Activated CD4-positive, alpha-beta memory T cell treated with anti-CD3 and anti-CD28 coated beads, Interleukin-2, amount 10 ng/mL, durations not matched to agents 7 days and 5 days (primary cell): ENCODE measurements at regions not wholly inside any gene's neighbourhood (a gene's known extent, or its start where the extent isn't known, plus 50 kb on each side); places are given as distances from the start of the nearest gene placed in this dataset.

Experiments
- CTCF ChIA-PET: fragments of 350-600 bp; sonication (Branson Sonifier 250); formaldehyde crosslinking; loops from one replicate; lab custom pipeline; 2021; ENCODE audit warnings: antibody characterized with exemption, inconsistent platforms; lab: Charles Lee
- POLR2A ChIA-PET: fragments of 350-600 bp; sonication (Branson Sonifier 250); formaldehyde crosslinking; loops from one replicate; lab custom pipeline; 2021; ENCODE audit warnings: antibody characterized with exemption; lab: Charles Lee
- DNase-seq: peaks from one replicate; pipeline ENCODE4 v3.0.0-alpha.2; 2020
- H3K27ac Mint-ChIP-seq: one replicate; pipeline ENCODE4 v1.8.0; 2021; ENCODE audit warnings: mild to moderate bottlenecking, mixed read lengths
- H3K27me3 Mint-ChIP-seq: one replicate; pipeline ENCODE4 v1.8.0; 2021; ENCODE audit warnings: mixed read lengths
- H3K36me3 Mint-ChIP-seq: one replicate; pipeline ENCODE4 v1.8.0; 2021; ENCODE audit warnings: low read depth, mixed read lengths
- H3K4me1 Mint-ChIP-seq: one replicate; pipeline ENCODE4 v1.8.0; 2021; ENCODE audit warnings: mixed read lengths
- H3K4me3 Mint-ChIP-seq: one replicate; pipeline ENCODE4 v1.8.0; 2021; ENCODE audit warnings: mild to moderate bottlenecking, mixed read lengths
- H3K9me3 Mint-ChIP-seq: one replicate; pipeline ENCODE4 v1.8.0; 2021; ENCODE audit warnings: mixed read lengths

GRCh38 chr2:221318376-221319130 lies 253.6 kb downstream of the EPHA4 start:
- H3K27me3 Mint-ChIP-seq, result peaks cover 3% of the 10 kb centered on the region
- DNase-seq, result no peak
- CTCF ChIA-PET, result no interaction called here
- no peaks in the 10 kb centered on the region for H3K9me3 Mint-ChIP-seq
- no peak overlapping the region for H3K4me3 Mint-ChIP-seq
- H3K27ac Mint-ChIP-seq, result no peak overlapping the region
- POLR2A ChIA-PET, result no interaction called here
- no peaks in the 10 kb centered on the region for H3K4me1 Mint-ChIP-seq
- H3K36me3 Mint-ChIP-seq, result no peaks in the 10 kb centered on the region

DNA sequence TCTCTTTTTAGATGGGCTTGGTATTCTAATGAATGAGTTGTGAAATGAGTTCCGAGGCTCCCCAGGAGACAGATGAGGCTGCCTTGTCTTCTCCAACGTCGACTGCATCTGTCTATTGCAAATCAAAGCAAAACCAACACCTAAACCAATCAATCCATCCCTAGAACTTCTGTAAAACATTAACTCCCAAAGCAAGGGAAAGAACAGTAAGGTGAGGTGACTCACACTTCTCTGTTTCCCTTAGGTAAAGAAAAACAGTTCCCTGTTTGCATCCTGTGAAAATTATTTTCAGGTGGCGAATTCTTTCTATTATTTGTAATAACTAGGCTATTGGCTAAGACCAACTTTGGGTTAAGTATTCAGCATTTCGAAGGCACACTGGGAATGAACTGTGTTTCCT lies 249.4 kb downstream of the EPHA4 start:
- Mint-ChIP-seq H3K4me1 (no peaks in the 10 kb centered on the region), H3K36me3 (no peaks in the 10 kb centered on the region), H3K27me3 (peaks cover 3% of the 10 kb centered on the region), H3K27ac (no peak overlapping the region), H3K4me3 (no peak overlapping the region), H3K9me3 (no peaks in the 10 kb centered on the region)
- no peak for DNase-seq
- ChIA-PET POLR2A (no interaction called here), CTCF (no interaction called here)

GRCh38 chr2:221323513-221323912 lies 248.6 kb downstream of the EPHA4 start:
- CTCF ChIA-PET, result no interaction called here
- POLR2A ChIA-PET, result no interaction called here
- no peak overlapping the region for H3K4me3 Mint-ChIP-seq
- no peaks in the 10 kb centered on the region for H3K9me3 Mint-ChIP-seq
- H3K4me1 Mint-ChIP-seq, result no peaks in the 10 kb centered on the region
- H3K36me3 Mint-ChIP-seq, result no peaks in the 10 kb centered on the region
- DNase-seq, result no peak
- peaks cover 3% of the 10 kb centered on the region for H3K27me3 Mint-ChIP-seq
- no peak overlapping the region for H3K27ac Mint-ChIP-seq

- H3K36me3 Mint-ChIP-seq, result no peaks in the 10 kb centered on the region
- CTCF ChIA-PET, result no interaction called here
These were observed 241.7 kb downstream of the EPHA4 start for GRCh38 chr2:221330436-221330835.

DNA sequence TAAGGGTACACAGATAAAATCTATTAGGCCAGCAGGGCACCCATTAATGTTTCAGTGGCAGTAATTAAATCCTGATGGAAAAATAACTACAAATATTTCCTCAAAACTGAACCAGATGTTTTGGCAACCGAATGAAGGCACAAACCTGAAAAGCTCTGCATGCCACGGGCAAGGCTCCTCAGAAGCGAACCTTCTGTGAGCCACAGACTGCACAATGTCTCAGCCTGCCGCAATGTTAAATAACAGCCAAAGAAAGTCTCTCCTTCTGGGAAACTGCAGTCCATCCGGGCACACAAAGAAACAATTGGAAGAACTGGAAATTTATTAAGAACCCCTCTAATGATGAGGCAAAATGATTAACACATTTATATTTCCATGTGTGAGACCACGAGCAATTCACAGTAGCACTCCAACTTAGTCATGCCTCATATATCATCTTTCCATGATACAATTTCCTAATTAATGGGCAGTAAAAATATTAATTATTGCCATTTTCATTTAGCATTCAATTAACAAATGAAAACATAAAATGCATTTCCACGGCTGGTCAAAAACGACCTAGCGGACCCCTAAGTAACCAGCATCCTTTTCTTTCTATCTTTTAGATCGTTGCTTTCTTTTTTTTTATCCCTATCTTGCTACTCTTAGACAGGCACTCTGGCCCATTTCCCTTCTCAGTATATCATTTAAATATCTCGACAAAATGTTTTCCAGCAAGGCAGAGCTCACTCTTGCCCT lies 237.5 kb downstream of the EPHA4 start:
- CTCF ChIA-PET, result no interaction called here
- Mint-ChIP-seq H3K4me3 (no peak overlapping the region), H3K27me3 (peaks cover 3% of the 10 kb centered on the region), H3K36me3 (no peaks in the 10 kb centered on the region), H3K4me1 (no peaks in the 10 kb centered on the region), H3K27ac (no peak overlapping the region), H3K9me3 (peaks cover 2% of the 10 kb centered on the region)
- DNase-seq, result no peak
- POLR2A ChIA-PET, result no interaction called here

More at GRCh38 chr2:221330436-221330835, 241.7 kb downstream of the EPHA4 start:
- DNase-seq, result no peak
- Mint-ChIP-seq H3K9me3 (peaks cover 2% of the 10 kb centered on the region), H3K4me1 (no peaks in the 10 kb centered on the region), H3K27me3 (peaks cover 3% of the 10 kb centered on the region), H3K4me3 (no peak overlapping the region), H3K27ac (no peak overlapping the region)
- POLR2A ChIA-PET, result no interaction called here

- POLR2A ChIA-PET, result no interaction called here
- no peaks in the 10 kb centered on the region for H3K4me1 Mint-ChIP-seq
- CTCF ChIA-PET, result no interaction called here
- H3K4me3 Mint-ChIP-seq, result no peak overlapping the region
- H3K9me3 Mint-ChIP-seq, result peaks cover 2% of the 10 kb centered on the region
- no peak overlapping the region for H3K27ac Mint-ChIP-seq
- no peaks in the 10 kb centered on the region for H3K36me3 Mint-ChIP-seq
- no peak for DNase-seq
- peaks cover 3% of the 10 kb centered on the region for H3K27me3 Mint-ChIP-seq
These were observed 236.8 kb downstream of the EPHA4 start for GRCh38 chr2:221335219-221335752.

GRCh38 chr2:221336967-221337366 lies 235.1 kb downstream of the EPHA4 start:
- ChIA-PET CTCF (no interaction called here), POLR2A (no interaction called here)
- no peaks in the 10 kb centered on the region for H3K27me3 Mint-ChIP-seq

DNA sequence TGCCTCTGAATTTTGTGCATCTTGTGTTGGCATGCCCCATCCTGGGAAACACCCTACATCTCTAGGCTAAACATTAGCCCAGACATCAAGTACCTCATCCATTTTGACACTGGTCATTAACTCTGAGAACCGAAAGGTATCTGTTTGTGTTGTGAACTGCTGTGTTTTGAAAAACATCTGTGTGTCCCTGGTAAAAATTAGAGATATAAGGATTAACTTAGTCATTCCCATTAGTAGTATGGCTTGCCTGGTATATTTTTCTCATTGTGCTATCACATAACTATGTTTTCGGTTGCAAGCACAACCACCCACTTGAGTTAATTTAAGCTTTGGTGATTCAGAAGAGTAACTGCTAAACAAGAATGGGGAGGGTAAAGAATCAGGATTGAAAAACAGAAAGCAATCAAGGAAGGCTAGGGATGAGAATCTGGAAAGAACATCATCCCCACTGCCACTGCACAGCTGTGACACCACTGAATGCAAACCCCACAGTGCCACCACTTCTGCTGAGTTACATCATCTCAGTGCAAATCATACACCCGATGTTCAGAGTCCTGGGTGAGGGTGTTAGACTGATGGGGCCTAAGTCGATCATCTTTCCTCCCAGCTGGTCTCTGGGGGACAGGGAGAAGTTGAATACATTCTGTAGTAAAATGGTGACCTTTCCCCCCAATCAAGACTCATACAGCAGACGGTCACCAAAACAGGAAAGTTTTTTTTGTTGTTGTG lies 234.0 kb downstream of the EPHA4 start:
- ChIA-PET POLR2A (no interaction called here), CTCF (no interaction called here)
- Mint-ChIP-seq H3K27me3 (no peaks in the 10 kb centered on the region), H3K4me3 (no peak overlapping the region), H3K36me3 (no peaks in the 10 kb centered on the region), H3K9me3 (no peaks in the 10 kb centered on the region), H3K27ac (no peak overlapping the region), H3K4me1 (no peaks in the 10 kb centered on the region)
- no peak for DNase-seq

More at GRCh38 chr2:221336967-221337366, 235.1 kb downstream of the EPHA4 start:
- Mint-ChIP-seq H3K36me3 (no peaks in the 10 kb centered on the region), H3K4me1 (no peaks in the 10 kb centered on the region), H3K4me3 (no peak overlapping the region), H3K27ac (no peak overlapping the region), H3K9me3 (peaks cover 2% of the 10 kb centered on the region)
- no peak for DNase-seq

DNA sequence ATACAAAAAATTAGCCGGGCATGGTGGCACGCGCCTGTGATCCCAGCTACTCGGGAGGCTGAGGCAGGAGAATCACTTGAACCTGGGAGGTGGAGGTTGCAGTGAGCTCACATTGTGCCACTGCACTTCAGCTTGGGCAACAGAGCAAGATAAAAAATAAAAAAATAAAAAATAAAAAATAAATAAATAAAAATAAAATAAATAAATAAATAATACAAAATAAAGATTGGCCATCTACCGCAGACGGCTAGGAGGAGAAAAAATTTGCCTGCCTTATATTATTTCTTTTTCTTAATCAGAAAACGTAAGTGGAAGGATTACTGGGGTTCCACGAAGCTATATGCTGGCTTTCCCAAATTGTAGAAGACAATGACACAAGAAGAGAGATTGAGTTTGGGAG lies 229.7 kb downstream of the EPHA4 start:
- H3K9me3 Mint-ChIP-seq, result no peaks in the 10 kb centered on the region
- no peaks in the 10 kb centered on the region for H3K4me1 Mint-ChIP-seq
- no peak overlapping the region for H3K27ac Mint-ChIP-seq
- POLR2A ChIA-PET, result no interaction called here
- CTCF ChIA-PET, result no interaction called here
- no peak for DNase-seq
- no peak overlapping the region for H3K4me3 Mint-ChIP-seq
- peaks cover 7% of the 10 kb centered on the region for H3K27me3 Mint-ChIP-seq
- H3K36me3 Mint-ChIP-seq, result no peaks in the 10 kb centered on the region

- ChIA-PET CTCF (no interaction called here), POLR2A (no interaction called here)
- DNase-seq, result no peak
- no peak overlapping the region for H3K4me3 Mint-ChIP-seq
- H3K4me1 Mint-ChIP-seq, result no peaks in the 10 kb centered on the region
- no peaks in the 10 kb centered on the region for H3K36me3 Mint-ChIP-seq
- H3K9me3 Mint-ChIP-seq, result no peaks in the 10 kb centered on the region
- H3K27me3 Mint-ChIP-seq, result peaks cover 7% of the 10 kb centered on the region
- no peak overlapping the region for H3K27ac Mint-ChIP-seq
These were observed 228.6 kb downstream of the EPHA4 start for GRCh38 chr2:221343524-221343923.

DNA sequence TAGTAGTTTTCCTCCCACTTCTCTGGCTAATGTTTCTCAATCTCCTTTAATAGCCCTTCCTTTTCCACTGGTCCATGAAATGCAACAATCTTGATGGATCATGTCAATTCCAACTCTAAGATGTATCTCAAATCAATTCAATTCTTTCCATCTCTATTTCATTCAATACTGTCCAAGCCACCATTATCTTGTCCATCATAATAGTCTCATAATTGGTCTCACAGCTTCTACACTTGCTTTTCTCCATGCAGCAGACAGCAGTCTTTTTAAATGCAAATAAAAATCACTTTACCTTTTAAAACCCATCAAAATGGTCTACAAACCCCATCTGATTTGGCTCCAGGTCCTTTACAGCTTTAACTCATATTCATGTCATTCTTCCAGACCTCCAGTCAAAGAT lies 226.6 kb downstream of the EPHA4 start:
- POLR2A ChIA-PET, result no interaction called here

DNA sequence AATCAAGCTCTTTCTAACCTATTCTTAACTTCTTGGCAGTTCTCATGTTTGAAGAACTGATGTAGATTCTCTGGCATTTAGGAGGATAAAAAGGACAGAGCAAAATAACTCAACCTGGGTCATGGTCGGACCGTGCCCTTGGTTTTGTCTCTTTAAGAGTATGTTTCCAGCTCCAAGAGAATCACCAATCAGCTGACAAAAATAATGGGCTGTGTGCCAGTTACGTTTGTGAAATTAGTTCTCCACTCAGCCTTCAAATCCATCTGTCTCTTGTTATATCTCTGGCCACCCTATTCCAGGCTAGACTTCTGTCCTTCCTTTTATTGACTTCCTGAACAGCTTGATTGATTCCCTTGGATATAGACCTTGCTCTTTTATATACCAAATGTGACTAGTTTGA lies 225.7 kb downstream of the EPHA4 start:
- no peak overlapping the region for H3K27ac Mint-ChIP-seq
- DNase-seq, result no peak
- H3K27me3 Mint-ChIP-seq, result peaks cover 11% of the 10 kb centered on the region
- H3K4me1 Mint-ChIP-seq, result no peaks in the 10 kb centered on the region
- no peak overlapping the region for H3K4me3 Mint-ChIP-seq
- ChIA-PET CTCF (no interaction called here), POLR2A (no interaction called here)
- H3K36me3 Mint-ChIP-seq, result no peaks in the 10 kb centered on the region
- H3K9me3 Mint-ChIP-seq, result no peaks in the 10 kb centered on the region

More for the DNA sequence above, 226.6 kb downstream of the EPHA4 start:
- CTCF ChIA-PET, result no interaction called here
- Mint-ChIP-seq H3K27me3 (peaks cover 11% of the 10 kb centered on the region), H3K27ac (no peak overlapping the region), H3K4me1 (no peaks in the 10 kb centered on the region), H3K9me3 (no peaks in the 10 kb centered on the region), H3K36me3 (no peaks in the 10 kb centered on the region), H3K4me3 (no peak overlapping the region)
- DNase-seq, result no peak

- Mint-ChIP-seq H3K36me3 (no peaks in the 10 kb centered on the region), H3K4me1 (no peaks in the 10 kb centered on the region), H3K27me3 (peaks cover 13% of the 10 kb centered on the region), H3K9me3 (no peaks in the 10 kb centered on the region), H3K27ac (no peak overlapping the region), H3K4me3 (no peak overlapping the region)
- no peak for DNase-seq
- ChIA-PET CTCF (no interaction called here), POLR2A (no interaction called here)
These were observed 224.6 kb downstream of the EPHA4 start for GRCh38 chr2:221347471-221347870.
